VCaP (cell line): ENCODE measurements at regions not wholly inside any gene's neighbourhood (a gene's known extent, or its start where the extent isn't known, plus 50 kb on each side); places are given as distances from the start of the nearest gene placed in this dataset.
A peak's percentile ranks its signal among the peaks of the same experiment; 100 is the strongest.

Experiments used
- H3K27ac ChIP-seq: fragments of 450-650 bp; 2 replicates; pipeline ENCODE4 v1.5.1; 2017
- TF ChIP-seq, protein P1 (sequence below): fragments of 450-650 bp; conservative IDR thresholded peaks from 2 replicates; pipeline ENCODE4 v1.5.1; 2017; ENCODE audit warnings: mild to moderate bottlenecking, moderate library complexity

DNA sequence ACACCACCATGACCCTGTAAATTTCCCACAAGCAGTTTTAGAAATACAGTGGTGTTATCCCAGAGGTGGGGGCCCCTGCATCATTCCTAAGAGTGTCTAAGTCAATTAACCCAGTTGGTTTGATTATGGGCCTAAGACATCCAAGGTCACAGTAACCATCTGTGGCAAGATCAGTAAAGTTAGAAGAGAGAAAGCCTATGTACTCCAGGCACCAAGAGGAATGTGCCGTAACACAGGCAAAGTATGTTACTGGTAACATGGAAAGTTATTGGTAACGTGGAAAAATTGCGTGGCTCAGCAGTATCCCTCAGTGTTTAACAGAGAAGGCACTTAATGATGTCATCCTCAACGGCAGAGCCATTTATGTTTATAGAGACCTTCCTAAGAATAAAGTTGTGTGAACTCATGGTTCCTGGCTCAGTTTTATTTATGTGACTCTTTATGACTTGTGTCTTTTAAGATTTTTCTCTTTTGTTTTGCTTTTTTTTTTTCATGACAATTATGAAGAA is 144.1 kb upstream of the RASGRP1 start:
- H3K27ac ChIP-seq = peak overlapping the region; percentile 56
- TF ChIP-seq, protein P1, sequence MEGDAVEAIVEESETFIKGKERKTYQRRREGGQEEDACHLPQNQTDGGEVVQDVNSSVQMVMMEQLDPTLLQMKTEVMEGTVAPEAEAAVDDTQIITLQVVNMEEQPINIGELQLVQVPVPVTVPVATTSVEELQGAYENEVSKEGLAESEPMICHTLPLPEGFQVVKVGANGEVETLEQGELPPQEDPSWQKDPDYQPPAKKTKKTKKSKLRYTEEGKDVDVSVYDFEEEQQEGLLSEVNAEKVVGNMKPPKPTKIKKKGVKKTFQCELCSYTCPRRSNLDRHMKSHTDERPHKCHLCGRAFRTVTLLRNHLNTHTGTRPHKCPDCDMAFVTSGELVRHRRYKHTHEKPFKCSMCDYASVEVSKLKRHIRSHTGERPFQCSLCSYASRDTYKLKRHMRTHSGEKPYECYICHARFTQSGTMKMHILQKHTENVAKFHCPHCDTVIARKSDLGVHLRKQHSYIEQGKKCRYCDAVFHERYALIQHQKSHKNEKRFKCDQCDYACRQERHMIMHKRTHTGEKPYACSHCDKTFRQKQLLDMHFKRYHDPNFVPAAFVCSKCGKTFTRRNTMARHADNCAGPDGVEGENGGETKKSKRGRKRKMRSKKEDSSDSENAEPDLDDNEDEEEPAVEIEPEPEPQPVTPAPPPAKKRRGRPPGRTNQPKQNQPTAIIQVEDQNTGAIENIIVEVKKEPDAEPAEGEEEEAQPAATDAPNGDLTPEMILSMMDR = no peak

DNA sequence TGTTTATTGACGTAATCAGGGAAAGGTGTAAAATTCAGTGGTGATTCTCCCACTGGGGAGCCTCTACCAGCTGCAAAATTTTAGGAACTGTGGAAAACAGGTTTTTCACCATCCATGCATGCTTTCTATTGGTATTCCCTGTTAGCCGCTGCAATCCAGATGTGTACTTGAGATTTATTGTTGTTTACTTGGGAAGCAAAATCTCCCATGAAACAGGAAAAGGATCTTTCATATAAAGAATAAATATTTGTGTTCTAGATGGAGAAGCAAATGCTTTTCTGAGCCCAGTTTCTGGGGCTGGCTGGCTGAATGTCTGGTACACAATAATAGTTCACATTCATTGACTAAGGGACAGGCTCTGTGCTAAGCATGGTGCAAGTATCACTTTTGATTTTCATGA is 144.6 kb upstream of the RASGRP1 start:
- TF ChIP-seq, protein P1 = no peak
- H3K27ac ChIP-seq = peak overlapping the region; percentile 56

DNA sequence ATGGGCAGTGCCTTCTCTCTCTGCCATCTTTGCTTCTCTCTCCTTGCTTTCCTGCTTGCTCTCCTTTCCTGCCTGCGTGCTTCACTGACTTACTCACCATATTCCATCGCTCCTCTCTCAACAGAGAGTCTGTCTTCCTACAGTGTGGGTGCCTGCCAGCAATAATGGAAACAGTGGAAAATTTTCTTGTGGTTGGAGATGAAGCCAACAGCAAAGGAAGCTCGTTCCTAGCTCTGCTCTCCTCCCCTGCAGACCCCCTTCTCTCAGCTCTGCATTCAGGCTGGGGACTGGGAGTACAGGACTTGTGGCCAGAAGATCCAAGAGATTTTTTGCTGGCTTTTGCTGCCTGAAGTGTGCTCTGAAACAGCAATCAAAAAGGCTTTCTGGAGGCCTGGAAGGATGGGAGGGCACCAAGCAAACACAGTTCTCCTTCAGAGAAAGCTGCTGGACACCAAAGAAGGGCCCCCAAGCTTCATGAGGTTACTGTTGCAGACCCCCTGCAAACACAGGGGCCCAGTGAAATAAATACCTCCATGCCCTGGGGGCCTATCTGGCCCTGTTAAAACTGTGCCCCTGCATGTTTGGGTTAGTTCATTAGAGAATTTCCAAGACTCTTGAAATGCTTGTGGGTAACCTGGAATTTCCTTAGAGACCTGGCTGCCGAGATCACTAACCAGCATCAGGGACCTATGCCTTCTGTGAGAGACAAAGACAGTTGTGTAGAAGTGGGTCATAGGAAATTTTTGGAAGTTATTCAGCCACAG is 149.9 kb upstream of the RASGRP1 start:
- H3K27ac ChIP-seq = no peak overlapping the region
- TF ChIP-seq, protein P1 = no peak

DNA sequence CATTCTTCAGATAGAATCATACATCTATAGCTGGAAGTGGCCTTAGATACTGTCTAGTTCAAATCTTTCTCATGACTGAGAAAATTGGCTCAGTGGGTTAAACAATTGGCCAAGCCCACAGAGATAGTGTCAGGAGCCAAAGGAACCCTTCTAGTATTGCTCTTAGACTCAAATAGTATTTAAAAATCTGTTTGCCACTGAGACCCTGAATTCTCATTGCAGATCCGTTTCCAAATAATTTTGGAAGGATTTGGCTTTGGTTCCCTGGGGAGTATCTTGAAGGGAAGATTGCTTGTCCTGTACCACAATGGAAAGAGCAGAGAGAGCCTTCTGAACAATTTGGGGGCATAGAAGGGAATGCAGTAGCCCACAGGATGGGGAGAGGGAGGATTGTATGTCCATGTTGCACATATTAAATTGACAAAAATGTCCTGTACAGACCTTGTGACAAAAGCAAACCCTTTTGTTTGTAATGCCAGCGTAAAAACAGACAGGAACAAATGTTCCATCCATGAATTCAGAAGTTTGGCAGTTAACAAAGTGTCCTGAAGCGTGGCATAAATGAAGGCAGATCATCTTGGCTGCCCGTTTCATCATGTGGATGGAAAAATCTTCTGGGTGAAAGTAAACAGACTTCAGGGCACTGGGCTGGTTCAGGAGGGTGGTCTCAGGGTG is 156.4 kb upstream of the RASGRP1 start:
- no peak overlapping the region for H3K27ac ChIP-seq
- TF ChIP-seq, protein P1 = no peak

DNA sequence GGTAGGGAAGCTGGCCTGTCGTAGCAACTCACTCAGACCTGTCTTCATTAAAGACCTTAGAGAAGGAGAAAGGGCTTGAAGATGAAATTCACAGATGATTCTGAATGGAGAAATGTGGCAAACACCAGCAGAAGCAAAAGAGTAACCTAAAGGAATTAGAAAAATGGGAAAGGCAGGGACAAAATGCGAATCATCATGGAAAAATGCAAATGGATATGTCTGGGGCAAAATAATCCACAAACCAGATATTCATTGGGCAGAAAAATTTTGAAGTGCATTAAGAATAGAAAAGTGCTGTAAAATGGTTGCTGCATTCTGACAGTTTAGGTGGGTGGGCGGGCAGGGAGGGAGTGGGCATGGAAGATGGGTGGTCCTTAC is 156.9 kb upstream of the RASGRP1 start:
- TF ChIP-seq, protein P1 = no peak
- no peak overlapping the region for H3K27ac ChIP-seq

DNA sequence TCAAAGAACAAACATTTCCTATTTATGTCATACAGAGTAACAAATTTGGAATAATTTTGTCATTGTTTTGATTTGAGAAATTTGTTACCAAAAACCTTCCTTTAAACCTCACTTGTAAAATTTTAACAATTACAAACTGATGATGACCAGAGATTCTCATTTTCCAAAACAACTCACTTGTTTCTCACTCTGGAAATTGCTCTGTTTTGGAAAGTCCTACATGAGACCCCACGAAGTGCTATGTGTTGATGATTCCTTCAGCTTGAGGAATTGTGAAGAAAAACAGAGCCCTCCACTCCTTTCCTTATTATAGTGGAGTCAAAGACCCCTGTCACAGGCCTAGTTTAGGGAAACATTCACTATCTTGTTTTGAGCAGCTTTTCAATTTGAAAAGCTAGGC is 157.6 kb upstream of the RASGRP1 start:
- TF ChIP-seq, protein P1 = no peak
- no peak overlapping the region for H3K27ac ChIP-seq

DNA sequence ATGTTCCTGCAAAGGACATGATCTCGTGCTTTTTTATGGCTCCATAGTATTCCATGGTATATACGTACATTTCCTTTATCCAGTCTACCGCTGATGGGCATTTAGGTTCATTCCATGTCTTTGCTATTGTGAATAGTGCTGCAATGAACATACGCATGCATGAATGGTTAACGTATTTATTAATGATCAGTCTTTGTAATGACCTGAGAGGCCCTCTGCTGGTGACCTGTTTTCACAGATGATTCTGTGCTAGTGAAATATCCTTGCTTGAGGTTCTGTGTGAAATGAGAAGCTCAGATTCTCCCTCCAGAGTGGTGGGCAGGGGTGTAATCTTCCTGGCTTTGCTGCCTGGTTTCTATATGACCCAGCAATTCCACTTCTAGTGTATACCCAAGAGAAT is 160.2 kb upstream of the RASGRP1 start:
- TF ChIP-seq, protein P1 = peak; percentile 30; the same call in 1 of the 2 replicates
- H3K27ac ChIP-seq = no peak overlapping the region
